B cell (primary cell): ENCODE measurements at regions not wholly inside any gene's neighbourhood (a gene's known extent, or its start where the extent isn't known, plus 50 kb on each side); places are given as distances from the start of the nearest gene placed in this dataset.

Experiments used
- ATAC-seq: fragments of 200-7000 bp; cut with Tn5 transposase; one replicate; pipeline ENCODE4 v1.10.0; 2021; ENCODE audit warnings: low read depth, mild to moderate bottlenecking, moderate number of reproducible peaks, moderate library complexity
- CTCF ChIA-PET: fragments of 350-600 bp; sonication (Branson Sonifier 250); formaldehyde crosslinking; loops from one replicate; lab custom pipeline; 2021; ENCODE audit warnings: antibody characterized with exemption, inconsistent platforms; lab: Charles Lee
- POLR2A ChIA-PET: fragments of 350-600 bp; sonication (Branson Sonifier 250); formaldehyde crosslinking; loops from one replicate; lab custom pipeline; 2021; ENCODE audit warnings: antibody characterized with exemption; lab: Charles Lee
- DNase-seq: peaks from one replicate; pipeline ENCODE4 v3.0.0; 2013
- H2AFZ ChIP-seq: 2 replicates; pipeline ENCODE4 v1.6.1; 2012; ENCODE audit warnings: mild to moderate bottlenecking, low read depth, low read length; ENCODE audit not compliant: insufficient read depth, poor library complexity, severe bottlenecking
- H3K27ac ChIP-seq, 2 donors: 1 replicate in 1 of 2; 2 replicates in 1 of 2; pipeline ENCODE4 v1.5.1; 2012 to 2013; ENCODE audit warnings: low read length in 2 of 2, mild to moderate bottlenecking in 2 of 2, moderate library complexity in 1 of 2
- H3K27me3 ChIP-seq, 4 experiments: fragments of 200-600 bp in 1 of 4; sonication (generic) in 1 of 4; replicated peaks in 1 of 4; 1 replicate in 2 of 4; 2 replicates in 2 of 4; pipeline versions ENCODE4 v1.6.1 to v1.7.0; 2013 to 2016; ENCODE audit warnings: low read length in 3 of 4, mild to moderate bottlenecking in 2 of 4, mixed read lengths in 1 of 4, moderate library complexity in 1 of 4; ENCODE audit not compliant: insufficient read depth in 4 of 4, control insufficient read depth in 3 of 4; ENCODE audit errors: control extremely low read depth in 1 of 4
- H3K36me3 ChIP-seq, 2 experiments: replicated peaks in 1 of 2; 1 replicate in 1 of 2; 2 replicates in 1 of 2; pipeline versions ENCODE4 v1.6.1 to v1.7.1; 2013; ENCODE audit warnings: low read length in 1 of 2; ENCODE audit not compliant: insufficient read depth in 2 of 2, control insufficient read depth in 1 of 2; ENCODE audit errors: control extremely low read depth in 1 of 2, extremely low read depth in 1 of 2
- H3K4me1 ChIP-seq, 2 donors: fragments of 200-600 bp in 1 of 2; sonication (generic) in 1 of 2; 1 replicate in 1 of 2; 2 replicates in 1 of 2; pipeline versions ENCODE4 v1.5.1 to v1.6.1; 2013 to 2017; ENCODE audit warnings: low read length in 2 of 2; ENCODE audit not compliant: control insufficient read depth in 2 of 2, insufficient read depth in 2 of 2
- H3K4me2 ChIP-seq: replicated peaks from 2 replicates; pipeline ENCODE3; 2012; ENCODE audit warnings: mild to moderate bottlenecking, low read depth, low read length; ENCODE audit not compliant: poor library complexity, severe bottlenecking
- H3K4me3 ChIP-seq, 5 experiments: fragments of 200-600 bp in 1 of 5; sonication (generic) in 1 of 5; 1 replicate in 3 of 5; 2 replicates in 2 of 5; pipeline versions ENCODE4 v1.5.1 to v1.7.0; 2011 to 2016; ENCODE audit warnings: low read length in 4 of 5, mild to moderate bottlenecking in 4 of 5, low read depth in 2 of 5, control low read depth in 1 of 5, moderate library complexity in 1 of 5; ENCODE audit not compliant: insufficient read depth in 1 of 5; ENCODE audit errors: control extremely low read depth in 1 of 5, extremely low read depth in 1 of 5
- H3K79me2 ChIP-seq: fragments of 200-600 bp; sonication (generic); one replicate; pipeline ENCODE4 v1.6.0; 2016; ENCODE audit warnings: low read length; ENCODE audit not compliant: control insufficient read depth, insufficient read depth
- H3K9ac ChIP-seq: fragments of 200-600 bp; sonication (generic); 2 replicates; pipeline ENCODE4 v1.6.1; 2017; ENCODE audit warnings: mild to moderate bottlenecking, low read length, moderate library complexity
- H3K9me3 ChIP-seq, 3 donors: one replicate each; pipeline versions ENCODE4 v1.6.1 to v1.7.1; 2013; ENCODE audit warnings: low read length in 2 of 3; ENCODE audit not compliant: control insufficient read depth in 2 of 3, insufficient read depth in 1 of 3; ENCODE audit errors: control extremely low read depth in 1 of 3
- H4K20me1 ChIP-seq: 2 replicates; pipeline ENCODE4 v1.6.0; 2012; ENCODE audit warnings: mild to moderate bottlenecking, low read length; ENCODE audit not compliant: insufficient read depth, control insufficient read depth, poor library complexity, severe bottlenecking
- H3K27ac Mint-ChIP-seq: one replicate; pipeline ENCODE4 v1.8.0; 2021; ENCODE audit warnings: mixed read lengths
- H3K27me3 Mint-ChIP-seq: one replicate; pipeline ENCODE4 v1.8.0; 2021; ENCODE audit warnings: mixed read lengths
- H3K4me1 Mint-ChIP-seq: one replicate; pipeline ENCODE4 v1.8.0; 2021; ENCODE audit warnings: mixed read lengths
- H3K4me3 Mint-ChIP-seq: one replicate; pipeline ENCODE4 v1.8.0; 2021; ENCODE audit warnings: mixed read lengths
- H3K9me3 Mint-ChIP-seq: one replicate; pipeline ENCODE4 v1.8.0; 2022; ENCODE audit warnings: mixed read lengths; ENCODE audit not compliant: insufficient read depth
- CTCF ChIP-seq: fragments of 200-600 bp; IDR thresholded peaks from one replicate; pipeline ENCODE4 v1.8.0; 2022; ENCODE audit warnings: antibody characterized with exemption, mild to moderate bottlenecking
- EZH2 ChIP-seq: IDR thresholded peaks from 2 replicates; pipeline ENCODE4 v1.6.1; 2012; ENCODE audit warnings: borderline replicate concordance, low read depth, mild to moderate bottlenecking, moderate library complexity, low read length; ENCODE audit not compliant: insufficient read depth, poor library complexity, severe bottlenecking
- WGBS: methylation state at CpG from one replicate; pipeline ENCODE4 v1.1.5; 2013; ENCODE audit warnings: missing lambda C conversion rate; ENCODE audit not compliant: insufficient coverage; 5-methylcytosine and 5-hydroxymethylcytosine counted together
- intact Hi-C: fragments of 100-400 bp; cut with micrococcal nuclease; formaldehyde crosslinking; loops from one replicate; pipeline ENCODE4 v1.10.0; 2022

GRCh38 chrY:13872696-13873095, 113.6 kb downstream of the VCY start:
- H3K9me3 Mint-ChIP-seq, result no peaks in the 10 kb centered on the region
- no peak overlapping the region for H3K9ac ChIP-seq
- TF ChIP-seq EZH2, result no peak
- no peak for TF ChIP-seq CTCF

GRCh38 chrY:13878506-13878905, 107.8 kb downstream of the VCY start:
- Mint-ChIP-seq H3K27ac (no peak overlapping the region), H3K4me3 (no peak overlapping the region), H3K9me3 (no peaks in the 10 kb centered on the region), H3K4me1 (no peaks in the 10 kb centered on the region), H3K27me3 (no peaks in the 10 kb centered on the region)
- H3K4me2 ChIP-seq, result no peak overlapping the region
- ChIA-PET POLR2A (no interaction called here), CTCF (no interaction called here)
- H3K79me2 ChIP-seq, result no peaks in the 10 kb centered on the region
- DNase-seq (no peak), ATAC-seq (no peak)
- no peak overlapping the region for H2AFZ ChIP-seq
- no peaks in the 10 kb centered on the region for H4K20me1 ChIP-seq
- H3K4me3 ChIP-seq, result no peak overlapping the region
- H3K4me1 ChIP-seq, result no peaks in the 10 kb centered on the region
- H3K27me3 ChIP-seq, result no peaks in the 10 kb centered on the region
- TF ChIP-seq EZH2, result no peak
- TF ChIP-seq CTCF, result no peak
- WGBS, result 100% methylated on average over 1 of the region's 2 CpGs
- no peaks in the 10 kb centered on the region for H3K9me3 ChIP-seq
- H3K36me3 ChIP-seq, result no peaks in the 10 kb centered on the region
- H3K9ac ChIP-seq, result no peak overlapping the region
- H3K27ac ChIP-seq, result no peak overlapping the region
- intact Hi-C loops, result no loop called here

More at GRCh38 chrY:13872696-13873095, 113.6 kb downstream of the VCY start:
- Histone ChIP-seq H3K4me1 (no peaks in the 10 kb centered on the region), H3K9me3 (no peaks in the 10 kb centered on the region), H3K79me2 (no peaks in the 10 kb centered on the region), H3K36me3 (no peaks in the 10 kb centered on the region), H4K20me1 (no peaks in the 10 kb centered on the region), H3K27me3 (no peaks in the 10 kb centered on the region), H2AFZ (no peak overlapping the region), H3K27ac (no peak overlapping the region), H3K4me2 (no peak overlapping the region), H3K4me3 (no peak overlapping the region)
- DNase-seq (no peak), ATAC-seq (no peak)
- Mint-ChIP-seq H3K27me3 (no peaks in the 10 kb centered on the region), H3K4me1 (no peaks in the 10 kb centered on the region), H3K4me3 (no peak overlapping the region), H3K27ac (no peak overlapping the region)
- CTCF ChIA-PET, result no interaction called here
- POLR2A ChIA-PET, result no interaction called here
- 63% methylated on average over 1 of the region's 2 CpGs for WGBS
- intact Hi-C loops, result no loop called here
